Neural cell (in vitro differentiated cells): ENCODE measurements at regions not wholly inside any gene's neighbourhood (a gene's known extent, or its start where the extent isn't known, plus 50 kb on each side); places are given as distances from the start of the nearest gene placed in this dataset.

Experiments used
- EP300 ChIP-seq: fragments of 450-650 bp; conservative IDR thresholded peaks from 2 replicates; pipeline ENCODE4 v1.6.1; 2014; ENCODE audit warnings: antibody characterized with exemption, mild to moderate bottlenecking, moderate library complexity; ENCODE audit not compliant: poor library complexity, severe bottlenecking
- EZH2 ChIP-seq: fragments of 200-600, 300-800 bp; shearing (Covaris generic), sonication (generic); IDR thresholded peaks from 2 replicates; pipeline ENCODE4 v1.6.1; 2014; ENCODE audit warnings: antibody characterized with exemption, low read length, borderline replicate concordance, mild to moderate bottlenecking; ENCODE audit not compliant: insufficient read depth, poor library complexity, severe bottlenecking
- MXI1 ChIP-seq: fragments of 450-650 bp; conservative IDR thresholded peaks from 2 replicates; pipeline ENCODE4 v1.6.1; 2014; ENCODE audit warnings: antibody characterized with exemption, mild to moderate bottlenecking; ENCODE audit not compliant: poor library complexity, severe bottlenecking
- POLR2AphosphoS5 ChIP-seq: IDR thresholded peaks from 2 replicates; pipeline ENCODE4 v1.6.1; 2012
- RAD21 ChIP-seq: fragments of 450-650 bp; conservative IDR thresholded peaks from 2 replicates; pipeline ENCODE4 v1.6.1; 2014; ENCODE audit warnings: antibody characterized with exemption, mild to moderate bottlenecking, moderate library complexity
- SMC3 ChIP-seq: fragments of 450-650 bp; conservative IDR thresholded peaks from 2 replicates; pipeline ENCODE4 v1.6.1; 2014; ENCODE audit warnings: antibody characterized with exemption, mild to moderate bottlenecking, moderate library complexity; ENCODE audit not compliant: poor library complexity
- TAF1 ChIP-seq: IDR thresholded peaks from 2 replicates; pipeline ENCODE4 v1.6.1; 2012; ENCODE audit warnings: low read depth
- TF ChIP-seq, protein P1 (sequence below): IDR thresholded peaks from 2 replicates; pipeline ENCODE4 v1.6.1; 2012; ENCODE audit warnings: borderline replicate concordance
- TF ChIP-seq, protein P2 (sequence below): fragments of 450-650 bp; IDR thresholded peaks from 2 replicates; pipeline ENCODE4 v1.5.1; 2014; ENCODE audit warnings: antibody characterized with exemption, mild to moderate bottlenecking, moderate library complexity; ENCODE audit not compliant: poor library complexity, severe bottlenecking

DNA sequence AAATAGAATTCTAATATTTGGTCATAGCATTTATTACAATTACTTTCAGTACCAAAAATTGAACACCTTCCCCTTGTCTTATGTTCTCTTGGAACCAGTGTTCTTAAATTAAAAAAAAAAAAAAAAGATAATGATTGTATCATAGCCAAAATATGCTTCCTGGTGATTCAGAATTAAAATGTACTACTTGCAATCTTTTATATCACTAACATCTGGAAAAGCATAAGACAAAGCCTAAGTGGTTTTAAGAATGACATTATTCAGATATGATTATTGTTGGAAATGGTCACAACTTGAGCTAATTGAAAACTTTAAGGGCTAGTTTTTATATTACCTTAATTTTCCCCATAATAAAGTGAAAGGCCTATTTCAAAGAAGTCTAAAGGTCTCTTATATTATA, 493.3 kb upstream of the MARCKS start:
- TF ChIP-seq EP300 (no peak), POLR2AphosphoS5 (no peak), EZH2 (no peak), RAD21 (no peak), MXI1 (no peak), SMC3 (no peak), TAF1 (no peak)
- TF ChIP-seq, protein P1, sequence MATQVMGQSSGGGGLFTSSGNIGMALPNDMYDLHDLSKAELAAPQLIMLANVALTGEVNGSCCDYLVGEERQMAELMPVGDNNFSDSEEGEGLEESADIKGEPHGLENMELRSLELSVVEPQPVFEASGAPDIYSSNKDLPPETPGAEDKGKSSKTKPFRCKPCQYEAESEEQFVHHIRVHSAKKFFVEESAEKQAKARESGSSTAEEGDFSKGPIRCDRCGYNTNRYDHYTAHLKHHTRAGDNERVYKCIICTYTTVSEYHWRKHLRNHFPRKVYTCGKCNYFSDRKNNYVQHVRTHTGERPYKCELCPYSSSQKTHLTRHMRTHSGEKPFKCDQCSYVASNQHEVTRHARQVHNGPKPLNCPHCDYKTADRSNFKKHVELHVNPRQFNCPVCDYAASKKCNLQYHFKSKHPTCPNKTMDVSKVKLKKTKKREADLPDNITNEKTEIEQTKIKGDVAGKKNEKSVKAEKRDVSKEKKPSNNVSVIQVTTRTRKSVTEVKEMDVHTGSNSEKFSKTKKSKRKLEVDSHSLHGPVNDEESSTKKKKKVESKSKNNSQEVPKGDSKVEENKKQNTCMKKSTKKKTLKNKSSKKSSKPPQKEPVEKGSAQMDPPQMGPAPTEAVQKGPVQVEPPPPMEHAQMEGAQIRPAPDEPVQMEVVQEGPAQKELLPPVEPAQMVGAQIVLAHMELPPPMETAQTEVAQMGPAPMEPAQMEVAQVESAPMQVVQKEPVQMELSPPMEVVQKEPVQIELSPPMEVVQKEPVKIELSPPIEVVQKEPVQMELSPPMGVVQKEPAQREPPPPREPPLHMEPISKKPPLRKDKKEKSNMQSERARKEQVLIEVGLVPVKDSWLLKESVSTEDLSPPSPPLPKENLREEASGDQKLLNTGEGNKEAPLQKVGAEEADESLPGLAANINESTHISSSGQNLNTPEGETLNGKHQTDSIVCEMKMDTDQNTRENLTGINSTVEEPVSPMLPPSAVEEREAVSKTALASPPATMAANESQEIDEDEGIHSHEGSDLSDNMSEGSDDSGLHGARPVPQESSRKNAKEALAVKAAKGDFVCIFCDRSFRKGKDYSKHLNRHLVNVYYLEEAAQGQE: no peak
- TF ChIP-seq, protein P2, sequence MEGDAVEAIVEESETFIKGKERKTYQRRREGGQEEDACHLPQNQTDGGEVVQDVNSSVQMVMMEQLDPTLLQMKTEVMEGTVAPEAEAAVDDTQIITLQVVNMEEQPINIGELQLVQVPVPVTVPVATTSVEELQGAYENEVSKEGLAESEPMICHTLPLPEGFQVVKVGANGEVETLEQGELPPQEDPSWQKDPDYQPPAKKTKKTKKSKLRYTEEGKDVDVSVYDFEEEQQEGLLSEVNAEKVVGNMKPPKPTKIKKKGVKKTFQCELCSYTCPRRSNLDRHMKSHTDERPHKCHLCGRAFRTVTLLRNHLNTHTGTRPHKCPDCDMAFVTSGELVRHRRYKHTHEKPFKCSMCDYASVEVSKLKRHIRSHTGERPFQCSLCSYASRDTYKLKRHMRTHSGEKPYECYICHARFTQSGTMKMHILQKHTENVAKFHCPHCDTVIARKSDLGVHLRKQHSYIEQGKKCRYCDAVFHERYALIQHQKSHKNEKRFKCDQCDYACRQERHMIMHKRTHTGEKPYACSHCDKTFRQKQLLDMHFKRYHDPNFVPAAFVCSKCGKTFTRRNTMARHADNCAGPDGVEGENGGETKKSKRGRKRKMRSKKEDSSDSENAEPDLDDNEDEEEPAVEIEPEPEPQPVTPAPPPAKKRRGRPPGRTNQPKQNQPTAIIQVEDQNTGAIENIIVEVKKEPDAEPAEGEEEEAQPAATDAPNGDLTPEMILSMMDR: no peak
